HG03442 (cell line): ENCODE measurements at regions not wholly inside any gene's neighbourhood (a gene's known extent, or its start where the extent isn't known, plus 50 kb on each side); places are given as distances from the start of the nearest gene placed in this dataset.
"Not testable (repeated sequence)": the region's sequence is repeated elsewhere in the genome, so short reads cannot be mapped to it uniquely, and the experiment has no call there.

ENCODE experiments used
- ATAC-seq: cut with Tn5 transposase; IDR thresholded peaks from one replicate; pipeline ENCODE4 v1.9.1; 2021; ENCODE audit warnings: mild to moderate bottlenecking, moderate library complexity; ENCODE audit not compliant: unreplicated experiment

GRCh38 chr4:38278255-38278654 lies 318.1 kb downstream of the PTTG2 start:
- no peak for ATAC-seq

GRCh38 chr4:38279077-38279476 lies 318.9 kb downstream of the PTTG2 start:
- ATAC-seq, result no peak

- ATAC-seq, result no peak
These were observed 319.6 kb downstream of the PTTG2 start for GRCh38 chr4:38279650-38280322.

GRCh38 chr4:38280323-38280706 lies 320.1 kb downstream of the PTTG2 start:
- ATAC-seq, result no peak

- no peak for ATAC-seq
These were observed 321.3 kb downstream of the PTTG2 start for GRCh38 chr4:38281371-38282071.

- no peak for ATAC-seq
These were observed 323.5 kb downstream of the PTTG2 start for GRCh38 chr4:38283724-38284123.

GRCh38 chr4:38284294-38285030 lies 324.3 kb downstream of the PTTG2 start:
- ATAC-seq, result no peak

- ATAC-seq, result no peak
These were observed 327.1 kb downstream of the PTTG2 start for GRCh38 chr4:38287101-38287851.

GRCh38 chr4:38289553-38289952 lies 329.4 kb downstream of the PTTG2 start:
- ATAC-seq, result no peak

GRCh38 chr4:38290366-38290765 lies 330.2 kb downstream of the PTTG2 start:
- ATAC-seq, result no peak

- no peak for ATAC-seq
These were observed 330.7 kb downstream of the PTTG2 start for GRCh38 chr4:38290914-38291313.

GRCh38 chr4:38292529-38292928 lies 332.3 kb downstream of the PTTG2 start:
- ATAC-seq, result no peak

- ATAC-seq, result no peak
These were observed 334.0 kb downstream of the PTTG2 start for GRCh38 chr4:38294238-38294637.

GRCh38 chr4:38297061-38297460 lies 336.9 kb downstream of the PTTG2 start:
- no peak for ATAC-seq

GRCh38 chr4:38298868-38299713 lies 338.9 kb downstream of the PTTG2 start:
- no peak for ATAC-seq

GRCh38 chr4:38302910-38303309 lies 342.7 kb downstream of the PTTG2 start:
- ATAC-seq, result no peak

- not testable (repeated sequence) for ATAC-seq
These were observed 344.3 kb downstream of the PTTG2 start for GRCh38 chr4:38304460-38304859.

GRCh38 chr4:38306482-38307071 lies 346.4 kb downstream of the PTTG2 start:
- ATAC-seq, result peak; percentile 44

- no peak for ATAC-seq
These were observed 348.6 kb downstream of the PTTG2 start for GRCh38 chr4:38308728-38309311.

- ATAC-seq, result no peak
These were observed 349.3 kb downstream of the PTTG2 start for GRCh38 chr4:38309471-38309870.
